ENCODE measurements at regions not wholly inside any gene's neighbourhood (a gene's known extent, or its start where the extent isn't known, plus 50 kb on each side); places are given as distances from the start of the nearest gene placed in this dataset.

- Histone ChIP-seq H3K9me3 (ENCODE audit: low read depth, low read length) (no peaks in the 10 kb centered on the region), H3K4me1 (ENCODE audit: insufficient read depth, low read length) (no peaks in the 10 kb centered on the region), H2AFZ (ENCODE audit: low read length) (no peak overlapping the region), H3K79me2 (ENCODE audit: insufficient read depth, low read length) (no peaks in the 10 kb centered on the region), H3K27me3 (ENCODE audit: insufficient read depth, low read length) (no peaks in the 10 kb centered on the region), H3K4me3 (ENCODE audit: insufficient read depth, low read length) (no peak overlapping the region), H4K20me1 (ENCODE audit: insufficient read depth, low read length) (no peaks in the 10 kb centered on the region), H3K36me3 (ENCODE audit: insufficient read depth, low read length) (no peaks in the 10 kb centered on the region), H3K4me2 (ENCODE audit: insufficient read depth, low read length) (no peak overlapping the region), H3K27ac (ENCODE audit: low read depth, low read length) (no peak overlapping the region)
- no peak for DNase-seq (ENCODE audit: insufficient read length, low spot score, missing footprints)
- TF ChIP-seq CTCF (IDR thresholded peaks at IDR 0.05; ENCODE audit: extremely low read depth, low read depth, low read length), result no peak
Measured at GRCh38 chr5:167561796-167562195, 729.6 kb upstream of the WWC1 start.

GRCh38 chr5:167564275-167564674 is 727.2 kb upstream of the WWC1 start:
- no peak for DNase-seq (ENCODE audit: insufficient read length, low spot score, missing footprints)
- no peaks in the 10 kb centered on the region for H3K9me3 ChIP-seq (ENCODE audit: low read depth, low read length)
- H3K4me1 ChIP-seq (ENCODE audit: insufficient read depth, low read length), result no peaks in the 10 kb centered on the region
- no peak overlapping the region for H3K27ac ChIP-seq (ENCODE audit: low read depth, low read length)
- no peak overlapping the region for H2AFZ ChIP-seq (ENCODE audit: low read length)
- H3K27me3 ChIP-seq (ENCODE audit: insufficient read depth, low read length), result no peaks in the 10 kb centered on the region
- H3K79me2 ChIP-seq (ENCODE audit: insufficient read depth, low read length), result no peaks in the 10 kb centered on the region
- H3K4me2 ChIP-seq (ENCODE audit: insufficient read depth, low read length), result no peak overlapping the region
- no peak for TF ChIP-seq CTCF (IDR thresholded peaks at IDR 0.05; ENCODE audit: extremely low read depth, low read depth, low read length)
- H4K20me1 ChIP-seq (ENCODE audit: insufficient read depth, low read length), result no peaks in the 10 kb centered on the region
- no peaks in the 10 kb centered on the region for H3K36me3 ChIP-seq (ENCODE audit: insufficient read depth, low read length)
- H3K4me3 ChIP-seq (ENCODE audit: insufficient read depth, low read length), result no peak overlapping the region

GRCh38 chr5:167565189-167565954 is 726.1 kb upstream of the WWC1 start:
- H2AFZ ChIP-seq (ENCODE audit: low read length), result no peak overlapping the region

More at GRCh38 chr5:167565189-167565954, 726.1 kb upstream of the WWC1 start:
- no peaks in the 10 kb centered on the region for H3K36me3 ChIP-seq (ENCODE audit: insufficient read depth, low read length)
- H3K79me2 ChIP-seq (ENCODE audit: insufficient read depth, low read length), result no peaks in the 10 kb centered on the region
- no peak overlapping the region for H3K4me3 ChIP-seq (ENCODE audit: insufficient read depth, low read length)
- no peaks in the 10 kb centered on the region for H4K20me1 ChIP-seq (ENCODE audit: insufficient read depth, low read length)
- H3K9me3 ChIP-seq (ENCODE audit: low read depth, low read length), result no peaks in the 10 kb centered on the region
- DNase-seq (ENCODE audit: insufficient read length, low spot score, missing footprints), result no peak
- no peaks in the 10 kb centered on the region for H3K27me3 ChIP-seq (ENCODE audit: insufficient read depth, low read length)
- H3K4me2 ChIP-seq (ENCODE audit: insufficient read depth, low read length), result peak overlapping the region; percentile 15
- TF ChIP-seq CTCF (IDR thresholded peaks at IDR 0.05; ENCODE audit: extremely low read depth, low read depth, low read length), result peak; percentile 45
- H3K27ac ChIP-seq (ENCODE audit: low read depth, low read length), result no peak overlapping the region
- H3K4me1 ChIP-seq (ENCODE audit: insufficient read depth, low read length), result no peaks in the 10 kb centered on the region
